Fibroblast of lung (primary cell): ENCODE measurements at regions not wholly inside any gene's neighbourhood (a gene's known extent, or its start where the extent isn't known, plus 50 kb on each side); places are given as distances from the start of the nearest gene placed in this dataset.
"Not testable (repeated sequence)": the region's sequence is repeated elsewhere in the genome, so short reads cannot be mapped to it uniquely, and the experiment has no call there.

ENCODE experiments used
- DNase-seq, 2 donors: peaks; one replicate each; pipeline versions ENCODE4 v3.0.0 to v3.0.0-alpha.2; 2010; ENCODE audit warnings: low read depth in 2 of 2
- H2AFZ ChIP-seq: 2 replicates; pipeline ENCODE4 v1.5.1; 2012; ENCODE audit warnings: low read length, control low read depth, inconsistent platforms
- H3K27ac ChIP-seq: 2 replicates; pipeline ENCODE4 v1.5.1; 2011; ENCODE audit warnings: low read length, control low read depth; ENCODE audit not compliant: insufficient read depth
- H3K27me3 ChIP-seq: 2 replicates; pipeline ENCODE4 v1.5.1; 2011; ENCODE audit warnings: mild to moderate bottlenecking, low read length; ENCODE audit not compliant: control insufficient read depth, insufficient read depth
- H3K36me3 ChIP-seq: 2 replicates; pipeline ENCODE4 v1.5.1; 2011; ENCODE audit warnings: low read length; ENCODE audit not compliant: control insufficient read depth, insufficient read depth
- H3K4me1 ChIP-seq: 2 replicates; pipeline ENCODE4 v1.5.1; 2011; ENCODE audit warnings: low read length; ENCODE audit not compliant: control insufficient read depth, insufficient read depth; ENCODE audit errors: extremely low read depth
- H3K4me2 ChIP-seq: 2 replicates; pipeline ENCODE4 v1.5.1; 2011; ENCODE audit warnings: low read length, control low read depth; ENCODE audit not compliant: insufficient read depth; ENCODE audit errors: extremely low read depth
- H3K4me3 ChIP-seq, 4 experiments: fragments of 200-600 bp in 1 of 4; sonication (generic) in 1 of 4; replicated peaks in 1 of 4; 2 replicates each; pipeline ENCODE4 v1.5.1; 2011 to 2016; ENCODE audit warnings: low read length in 4 of 4, low read depth in 3 of 4, mild to moderate bottlenecking in 3 of 4, control low read depth in 2 of 4, inconsistent platforms in 1 of 4, mixed read lengths in 1 of 4; ENCODE audit not compliant: insufficient read depth in 1 of 4; ENCODE audit errors: control extremely low read depth in 1 of 4
- H3K79me2 ChIP-seq: 2 replicates; pipeline ENCODE4 v1.5.1; 2012; ENCODE audit warnings: mild to moderate bottlenecking, low read length, inconsistent platforms; ENCODE audit not compliant: control insufficient read depth, insufficient read depth
- H3K9ac ChIP-seq: 2 replicates; pipeline ENCODE4 v1.5.1; 2011; ENCODE audit warnings: mild to moderate bottlenecking, low read length, control low read depth; ENCODE audit not compliant: insufficient read depth
- H3K9me3 ChIP-seq: 2 replicates; pipeline ENCODE4 v1.5.1; 2012; ENCODE audit warnings: low read depth, low read length; ENCODE audit not compliant: control insufficient read depth, insufficient read depth
- H4K20me1 ChIP-seq: 2 replicates; pipeline ENCODE4 v1.5.1; 2011; ENCODE audit warnings: low read length; ENCODE audit not compliant: control insufficient read depth, insufficient read depth; ENCODE audit errors: extremely low read depth
- CTCF ChIP-seq, 2 donors: IDR thresholded peaks in 1 of 2; conservative IDR thresholded peaks in 1 of 2; 1 replicate in 1 of 2; 2 replicates in 1 of 2; pipeline ENCODE4 v1.5.1; 2011 to 2012; ENCODE audit warnings: low read length in 2 of 2, control low read depth in 1 of 2, inconsistent platforms in 1 of 2, low read depth in 1 of 2, mild to moderate bottlenecking in 1 of 2

- H3K27me3 ChIP-seq, H2AFZ ChIP-seq: not testable (repeated sequence)
- TF ChIP-seq CTCF (conservative IDR thresholded peaks at IDR 0.05 in 1 of 2, IDR thresholded peaks at IDR 0.05 in 1 of 2; ENCODE audit: low read depth in 1 of 2, low read length in 2 of 2): peak in 1 of 2 donors; percentile 44
Observed at GRCh38 chr20:29764922-29765610, 1492.4 kb upstream of the DEFB115 start.

GRCh38 chr20:29778033-29778432, 1479.4 kb upstream of the DEFB115 start:
- not testable (repeated sequence) for H3K4me2 ChIP-seq, H3K36me3 ChIP-seq, H3K4me1 ChIP-seq, H3K79me2 ChIP-seq, H2AFZ ChIP-seq, H3K9ac ChIP-seq, H3K4me3 ChIP-seq, H3K27ac ChIP-seq, H3K9me3 ChIP-seq, H4K20me1 ChIP-seq, H3K27me3 ChIP-seq, DNase-seq

More at GRCh38 chr20:29764922-29765610, 1492.4 kb upstream of the DEFB115 start:
- not testable (repeated sequence) for DNase-seq, H3K4me1 ChIP-seq, H3K4me2 ChIP-seq, H3K9me3 ChIP-seq, H4K20me1 ChIP-seq, H3K27ac ChIP-seq, H3K79me2 ChIP-seq, H3K4me3 ChIP-seq, H3K9ac ChIP-seq, H3K36me3 ChIP-seq

DNA sequence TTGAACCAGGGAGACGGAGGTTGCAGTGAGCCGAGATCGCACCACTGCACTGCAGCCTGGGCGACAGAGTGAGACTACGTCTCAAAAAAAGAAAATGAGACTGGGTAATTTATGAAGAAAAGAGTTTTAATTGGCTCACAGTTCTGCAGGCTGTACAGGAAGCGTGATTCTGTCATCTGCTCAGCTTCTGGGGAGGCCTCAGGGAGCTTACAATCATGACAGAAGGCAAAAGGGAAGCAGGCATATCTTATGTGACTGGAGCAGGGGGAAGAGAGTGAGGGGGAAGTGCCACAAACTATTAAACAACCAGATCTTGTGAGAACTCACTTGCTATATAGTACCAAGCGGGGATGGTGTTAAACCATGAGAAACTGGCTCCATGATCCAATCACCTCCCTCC, 1476.2 kb upstream of the DEFB115 start:
- not testable (repeated sequence) for H3K36me3 ChIP-seq

GRCh38 chr20:29781891-29782290, 1475.6 kb upstream of the DEFB115 start:
- not testable (repeated sequence) for H3K27ac ChIP-seq, H4K20me1 ChIP-seq, H3K4me2 ChIP-seq, H3K9me3 ChIP-seq, H2AFZ ChIP-seq, H3K27me3 ChIP-seq, H3K4me1 ChIP-seq, H3K79me2 ChIP-seq, H3K36me3 ChIP-seq, H3K9ac ChIP-seq, DNase-seq, H3K4me3 ChIP-seq

More for the DNA sequence above, 1476.2 kb upstream of the DEFB115 start:
- not testable (repeated sequence) for H3K27ac ChIP-seq, DNase-seq, H2AFZ ChIP-seq, H3K27me3 ChIP-seq, H3K4me1 ChIP-seq, H3K4me3 ChIP-seq, H3K4me2 ChIP-seq, H3K9me3 ChIP-seq, H3K79me2 ChIP-seq, H3K9ac ChIP-seq, H4K20me1 ChIP-seq

DNA sequence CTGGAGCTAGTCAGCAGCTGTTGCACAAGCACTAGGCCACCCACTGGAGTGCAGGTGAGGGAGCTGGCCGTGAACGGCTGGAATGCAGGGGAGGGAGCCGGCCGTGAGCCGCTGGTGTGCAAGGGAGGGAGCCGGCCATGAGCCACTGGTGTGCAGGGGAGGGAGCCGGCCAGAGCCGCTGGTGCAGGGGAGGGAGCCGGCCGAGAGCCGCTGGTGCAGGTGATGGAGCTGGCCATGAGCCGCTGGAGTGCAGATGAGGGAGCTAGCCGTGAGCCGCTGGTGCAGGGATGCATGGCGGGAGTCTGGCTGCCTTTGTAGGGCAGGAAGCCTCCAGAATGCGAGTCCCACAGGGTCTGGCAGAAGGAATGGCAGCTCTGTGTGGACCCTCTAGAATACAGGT, 1470.0 kb upstream of the DEFB115 start:
- not testable (repeated sequence) for H3K9me3 ChIP-seq, H2AFZ ChIP-seq, H3K9ac ChIP-seq, H3K79me2 ChIP-seq, H3K4me3 ChIP-seq, H3K4me1 ChIP-seq, H3K27me3 ChIP-seq, H3K36me3 ChIP-seq, H3K27ac ChIP-seq, H3K4me2 ChIP-seq, DNase-seq, H4K20me1 ChIP-seq
